Jurkat, Clone E6-1 (cell line): ENCODE measurements at regions not wholly inside any gene's neighbourhood (a gene's known extent, or its start where the extent isn't known, plus 50 kb on each side); places are given as distances from the start of the nearest gene placed in this dataset.
"Not testable (repeated sequence)": the region's sequence is repeated elsewhere in the genome, so short reads cannot be mapped to it uniquely, and the experiment has no call there.

Source experiments
- DNase-seq: peaks from one replicate; pipeline ENCODE4 v3.0.0-alpha.2; 2011; ENCODE audit warnings: low read depth, low spot score
- H3K4me3 ChIP-seq: 2 replicates; pipeline ENCODE4 v1.5.1; 2011; ENCODE audit warnings: mild to moderate bottlenecking, low read length, control low read depth, moderate library complexity

DNA sequence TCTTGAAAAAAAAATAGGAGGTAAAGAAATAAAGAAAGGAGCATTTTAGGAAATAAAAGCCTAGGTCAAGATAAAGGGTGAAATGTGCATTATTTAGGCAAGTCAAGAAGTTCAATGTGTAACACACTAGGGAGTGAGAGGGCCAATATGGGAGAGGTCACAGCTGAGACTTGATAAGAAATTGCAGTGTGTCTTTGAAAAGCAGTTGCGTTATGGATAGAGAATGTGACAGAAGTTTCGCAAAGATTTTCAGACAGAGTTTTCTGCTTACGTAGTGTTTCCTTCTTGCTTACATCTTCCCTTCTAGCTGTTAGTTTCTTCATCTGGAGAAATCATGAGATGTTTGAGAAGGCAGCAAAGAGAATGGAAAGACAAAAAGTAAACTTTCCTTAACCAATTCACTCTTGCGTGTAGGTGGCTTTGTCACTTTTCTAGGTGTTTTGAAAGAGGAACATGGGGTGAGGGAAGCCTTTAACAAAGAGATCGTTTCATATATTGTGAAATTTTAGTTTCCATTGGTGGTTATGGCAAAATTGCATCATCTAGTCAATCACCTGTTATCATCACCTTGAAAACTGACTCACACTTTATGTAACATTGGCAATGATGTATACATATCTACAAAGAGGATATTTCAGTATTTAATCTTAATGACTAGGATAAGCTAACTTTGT, 975.5 kb downstream of the OLFM4 start:
- H3K4me3 ChIP-seq, result no peak overlapping the region
- DNase-seq, result no peak

GRCh38 chr13:54016542-54016941, 987.9 kb downstream of the OLFM4 start:
- no peak overlapping the region for H3K4me3 ChIP-seq
- DNase-seq, result no peak

DNA sequence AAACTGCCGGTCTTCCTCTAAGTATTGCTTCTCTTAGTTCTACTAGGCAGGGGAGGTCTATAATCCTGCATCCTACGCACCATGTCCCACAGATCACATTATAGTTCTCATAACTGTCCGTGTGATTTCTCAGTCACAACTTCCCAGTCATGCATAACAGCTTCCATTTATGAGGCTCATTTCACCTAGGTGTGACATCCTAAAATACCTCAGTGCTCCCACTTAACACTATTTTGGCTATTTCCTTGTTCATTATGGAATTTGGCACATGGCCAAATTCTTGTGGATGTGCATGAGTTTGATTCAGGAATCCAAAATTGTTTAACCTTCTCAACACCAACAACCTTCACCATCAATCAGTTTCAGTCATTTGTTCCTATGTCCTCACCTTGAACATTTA, 989.9 kb downstream of the OLFM4 start:
- DNase-seq, result no peak

DNA sequence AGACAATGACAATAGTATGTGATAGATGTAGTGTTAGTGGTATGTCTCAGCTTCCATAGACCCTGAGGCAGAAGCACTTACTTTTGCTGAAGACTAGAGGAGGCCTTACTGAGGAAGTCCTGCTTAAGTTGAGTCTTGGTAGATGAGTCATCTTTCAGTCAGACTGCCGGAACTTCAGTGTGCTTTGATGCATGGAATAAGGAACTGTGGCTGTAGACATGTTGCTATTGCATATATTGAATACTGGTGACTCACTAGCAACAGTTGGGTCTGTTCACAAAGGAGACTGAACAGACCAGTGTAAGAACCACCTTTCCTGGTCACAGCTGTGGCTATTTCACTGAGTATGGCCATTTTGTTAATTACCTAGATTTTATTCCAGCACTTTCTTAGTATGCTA, 1000.6 kb downstream of the OLFM4 start:
- DNase-seq, result no peak
- H3K4me3 ChIP-seq, result no peak overlapping the region

More for the DNA sequence above, 989.9 kb downstream of the OLFM4 start:
- H3K4me3 ChIP-seq, result no peak overlapping the region

DNA sequence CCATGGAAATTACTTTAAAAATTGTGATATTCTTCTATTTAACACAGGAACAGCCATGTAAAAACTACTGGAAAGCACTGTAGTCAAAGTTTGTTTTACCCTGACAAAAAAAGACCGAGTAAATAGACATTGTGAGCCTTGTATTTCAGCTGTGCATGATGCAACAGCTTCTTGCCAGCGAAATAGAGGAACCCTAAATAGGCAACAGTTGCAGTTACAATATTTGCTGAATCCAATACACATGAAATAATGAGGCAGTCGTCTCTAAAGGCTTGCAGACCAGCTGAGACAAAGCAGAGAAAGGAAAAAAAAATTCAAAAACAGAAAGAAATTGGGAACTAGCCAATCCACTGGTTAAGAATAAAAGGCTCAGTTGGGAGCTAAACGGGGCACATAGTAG, 1001.1 kb downstream of the OLFM4 start:
- no peak for DNase-seq
- H3K4me3 ChIP-seq, result no peak overlapping the region

- no peak for DNase-seq
- no peak overlapping the region for H3K4me3 ChIP-seq
Measured at GRCh38 chr13:54033323-54033861, 1004.8 kb downstream of the OLFM4 start.

GRCh38 chr13:54034047-54034446, 1005.4 kb downstream of the OLFM4 start:
- H3K4me3 ChIP-seq, result no peak overlapping the region
- no peak for DNase-seq

- not testable (repeated sequence) for H3K4me3 ChIP-seq, DNase-seq
Measured at GRCh38 chr13:54057416-54057815, 1028.8 kb downstream of the OLFM4 start.

DNA sequence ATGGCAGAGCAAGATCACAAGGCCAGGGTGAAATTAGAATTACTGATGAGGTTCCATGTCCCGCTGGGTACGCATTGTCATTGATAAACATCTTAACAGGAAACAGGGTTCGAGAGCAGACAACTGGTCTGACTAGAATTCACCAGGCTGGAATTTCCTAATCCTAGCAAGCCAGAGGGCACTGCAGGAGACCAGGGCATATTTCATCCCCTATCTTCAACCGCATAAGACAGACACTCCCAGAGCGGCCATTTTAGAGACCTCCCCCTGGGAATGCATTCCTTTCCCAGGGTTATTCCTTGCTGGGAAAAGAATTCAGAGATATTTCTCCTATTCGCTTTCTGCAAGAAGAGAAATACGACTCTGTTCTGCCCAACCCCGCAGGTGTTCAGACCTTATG, 1041.3 kb downstream of the OLFM4 start:
- not testable (repeated sequence) for H3K4me3 ChIP-seq, DNase-seq

- no peak for DNase-seq
- no peak overlapping the region for H3K4me3 ChIP-seq
Measured at GRCh38 chr13:54077569-54077968, 1049.0 kb downstream of the OLFM4 start.

GRCh38 chr13:54078271-54078870, 1049.8 kb downstream of the OLFM4 start:
- no peak overlapping the region for H3K4me3 ChIP-seq
- no peak for DNase-seq

DNA sequence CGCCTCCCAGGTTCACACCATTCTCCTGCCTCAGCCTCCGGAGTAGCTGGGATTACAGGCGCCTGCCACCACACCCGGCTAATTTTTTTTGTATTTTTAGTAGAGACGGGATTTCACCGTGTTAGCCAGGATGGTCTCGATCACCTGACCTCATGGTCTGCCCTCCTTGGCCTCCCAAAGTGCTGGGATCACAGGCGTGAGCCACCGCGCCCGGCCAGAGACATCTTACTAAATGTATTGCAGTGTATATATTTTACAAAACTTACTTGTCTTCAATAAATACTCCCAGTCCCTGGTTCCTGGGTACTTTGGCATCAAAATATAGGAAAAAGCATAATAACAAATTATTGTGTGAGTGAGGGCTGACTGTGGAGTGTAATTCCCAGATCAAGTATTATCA, 1053.7 kb downstream of the OLFM4 start:
- H3K4me3 ChIP-seq, DNase-seq: not testable (repeated sequence)

DNA sequence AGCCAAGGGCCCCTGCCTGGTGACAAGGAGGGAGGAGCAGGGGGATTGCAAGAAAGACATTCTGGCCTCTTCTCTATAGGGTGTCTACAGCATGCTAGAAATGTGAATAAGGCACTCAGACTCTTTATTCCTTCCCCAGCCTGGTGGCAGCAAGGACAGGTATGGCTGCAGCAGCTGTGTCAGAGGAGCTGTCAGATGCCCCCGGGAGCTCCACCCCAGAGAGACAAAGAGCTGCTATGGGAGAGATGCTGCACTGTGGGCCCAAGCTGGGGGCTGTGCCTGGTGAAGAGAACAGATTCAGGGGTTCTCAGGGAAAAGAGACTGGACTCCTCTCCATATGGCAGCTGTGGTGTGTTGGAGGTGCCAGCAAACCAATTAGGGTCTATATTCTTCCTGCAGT, 1063.3 kb downstream of the OLFM4 start:
- DNase-seq, result no peak
- H3K4me3 ChIP-seq, result no peak overlapping the region

DNA sequence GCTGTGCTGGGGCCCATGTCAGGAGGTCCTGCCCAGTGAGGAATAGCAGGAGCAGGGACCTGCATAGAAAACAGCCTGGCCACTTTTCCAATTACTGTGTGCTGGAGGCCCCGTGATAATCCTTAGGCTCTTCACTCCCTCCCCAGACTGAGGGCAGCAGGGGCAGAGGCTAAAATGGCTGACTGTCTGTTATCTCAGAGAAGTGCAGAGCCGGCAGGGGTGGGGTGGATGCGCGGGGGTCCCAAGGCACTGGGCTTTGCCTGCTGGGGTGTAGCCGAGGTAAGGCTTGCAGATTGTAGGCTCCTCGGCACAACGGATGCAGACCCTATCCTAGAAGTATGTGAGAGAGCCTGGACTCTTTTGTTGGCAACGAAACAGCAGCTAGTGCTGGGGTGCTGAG, 1064.1 kb downstream of the OLFM4 start:
- no peak for DNase-seq

DNA sequence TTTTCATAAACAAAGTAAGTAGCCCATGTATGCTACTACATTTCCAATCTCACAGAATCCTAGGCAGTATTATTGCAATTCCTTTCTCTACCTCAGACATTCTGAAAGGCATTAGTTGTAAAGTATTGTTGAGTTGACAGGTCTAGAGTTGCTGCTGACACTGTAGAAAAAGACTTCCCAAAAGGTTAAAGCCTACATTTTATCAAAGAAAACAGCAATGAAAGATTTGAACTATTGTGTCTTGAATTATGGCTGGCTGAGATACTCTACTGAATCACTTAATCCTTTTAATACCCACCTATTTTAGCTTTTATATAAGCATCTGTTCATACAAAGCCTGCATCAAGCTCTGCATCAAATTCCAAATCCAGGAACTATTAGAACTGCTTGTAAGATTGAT, 1082.0 kb downstream of the OLFM4 start:
- no peak for DNase-seq
- no peak overlapping the region for H3K4me3 ChIP-seq

More for the DNA sequence above, 1064.1 kb downstream of the OLFM4 start:
- no peak overlapping the region for H3K4me3 ChIP-seq

- no peak for DNase-seq
- H3K4me3 ChIP-seq, result no peak overlapping the region
Measured at GRCh38 chr13:54124700-54125099, 1096.1 kb downstream of the OLFM4 start.

DNA sequence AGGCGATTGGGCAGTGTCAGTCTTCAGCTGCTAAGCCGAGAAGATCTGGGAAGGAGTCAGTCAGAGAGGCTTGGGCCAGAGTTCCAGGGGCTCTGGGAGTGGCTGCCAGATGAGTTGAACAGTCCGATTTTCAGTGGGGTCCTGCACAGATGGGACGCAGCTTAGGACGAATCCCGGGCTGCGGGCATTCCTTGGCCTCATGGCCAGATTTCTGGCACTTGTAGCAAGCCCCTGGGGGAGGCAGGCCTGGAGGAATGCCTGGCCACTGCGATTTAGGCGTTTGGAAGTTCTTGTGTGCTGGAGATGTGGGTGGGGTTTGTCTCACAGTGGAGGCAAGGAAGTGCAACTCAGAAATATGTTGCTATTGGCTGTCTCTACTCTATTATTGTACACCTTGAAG, 1102.3 kb downstream of the OLFM4 start:
- not testable (repeated sequence) for DNase-seq, H3K4me3 ChIP-seq

DNA sequence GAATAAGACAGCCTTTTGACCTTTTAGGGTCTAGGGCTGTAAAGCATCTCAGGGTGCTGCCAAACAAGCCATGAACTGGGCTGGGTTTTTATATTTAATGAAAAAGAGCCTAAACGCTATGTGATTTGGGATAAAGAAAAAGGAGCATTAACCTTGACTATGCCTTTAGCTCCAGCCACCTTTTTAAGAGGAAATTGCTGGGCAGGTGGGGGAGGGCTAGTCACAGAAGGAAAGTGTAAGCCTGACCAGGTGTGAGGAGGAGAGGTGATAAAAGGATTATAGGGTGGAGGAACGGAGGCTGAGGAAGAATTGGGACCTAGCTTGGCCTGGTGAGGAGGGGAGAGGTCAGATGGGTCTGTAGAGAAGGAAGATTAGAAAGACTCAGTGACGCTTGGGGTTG, 1102.8 kb downstream of the OLFM4 start:
- DNase-seq, H3K4me3 ChIP-seq: not testable (repeated sequence)

- not testable (repeated sequence) for DNase-seq, H3K4me3 ChIP-seq
Measured at GRCh38 chr13:54132127-54132526, 1103.5 kb downstream of the OLFM4 start.

DNA sequence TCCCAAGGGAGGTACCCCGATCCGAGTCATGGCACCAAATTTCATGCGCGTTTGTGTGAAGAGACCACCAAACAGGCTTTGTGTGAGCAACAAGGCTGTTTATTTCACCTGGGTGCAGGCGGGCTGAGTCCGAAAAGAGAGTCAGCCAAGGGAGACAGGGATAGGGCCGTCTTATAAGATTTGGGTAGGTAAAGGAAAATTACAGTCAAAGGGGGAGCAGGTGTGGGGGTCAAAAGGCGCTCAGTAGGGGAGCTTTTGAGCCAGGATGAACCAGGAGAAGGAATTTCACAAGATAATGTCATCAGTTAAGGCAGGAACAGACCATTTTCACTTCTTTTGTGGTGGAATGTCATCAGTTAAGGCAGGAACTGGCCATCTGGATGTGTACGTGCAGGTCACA, 1104.1 kb downstream of the OLFM4 start:
- not testable (repeated sequence) for H3K4me3 ChIP-seq, DNase-seq

- no peak overlapping the region for H3K4me3 ChIP-seq
- no peak for DNase-seq
Measured at GRCh38 chr13:54133746-54134145, 1105.1 kb downstream of the OLFM4 start.
